Ascending aorta (tissue), 2 donors: ENCODE measurements at regions not wholly inside any gene's neighbourhood (a gene's known extent, or its start where the extent isn't known, plus 50 kb on each side); places are given as distances from the start of the nearest gene placed in this dataset.
"Not testable (repeated sequence)": the region's sequence is repeated elsewhere in the genome, so short reads cannot be mapped to it uniquely, and the experiment has no call there.

Experiments used
- DNase-seq, 2 donors: peaks; one replicate each; pipeline ENCODE4 v3.0.0-alpha.2; 2019; ENCODE audit warnings: low spot score in 2 of 2
- H3K27ac ChIP-seq, 2 donors: fragments of 200-600 bp; sonication (generic); one replicate each; pipeline ENCODE4 v1.5.1; 2016 to 2017; ENCODE audit warnings: mild to moderate bottlenecking in 1 of 2
- H3K27me3 ChIP-seq: fragments of 200-600 bp; sonication (generic); one replicate; pipeline ENCODE4 v1.5.1; 2017
- H3K36me3 ChIP-seq, 2 donors: fragments of 200-600 bp; sonication (generic); one replicate each; pipeline ENCODE4 v1.5.1; 2016
- H3K4me1 ChIP-seq, 2 donors: fragments of 200-600 bp; sonication (generic); one replicate each; pipeline ENCODE4 v1.5.1; 2016 to 2017; ENCODE audit warnings: mild to moderate bottlenecking in 1 of 2
- H3K4me3 ChIP-seq, 2 donors: fragments of 200-600 bp; sonication (generic); one replicate each; pipeline ENCODE4 v1.5.1; 2016 to 2017; ENCODE audit warnings: mild to moderate bottlenecking in 1 of 2
- H3K9me3 ChIP-seq, 2 donors: fragments of 200-600 bp; sonication (generic); one replicate each; pipeline ENCODE4 v1.5.1; 2016
- intact Hi-C: fragments of 100-400 bp; cut with DNase I; formaldehyde crosslinking; loops from one replicate; pipeline ENCODE4 v1.15.1; 2023
- TF ChIP-seq, protein P1 (sequence below), 3 experiments: fragments of 200-600 bp in 2 of 3; fragments of 450-650 bp in 1 of 3; sonication (generic) in 2 of 3; IDR thresholded peaks; one replicate each; pipeline ENCODE4 v1.5.1; 2016 to 2019; ENCODE audit warnings: antibody characterized with exemption in 3 of 3, mild to moderate bottlenecking in 1 of 3, moderate library complexity in 1 of 3

DNA sequence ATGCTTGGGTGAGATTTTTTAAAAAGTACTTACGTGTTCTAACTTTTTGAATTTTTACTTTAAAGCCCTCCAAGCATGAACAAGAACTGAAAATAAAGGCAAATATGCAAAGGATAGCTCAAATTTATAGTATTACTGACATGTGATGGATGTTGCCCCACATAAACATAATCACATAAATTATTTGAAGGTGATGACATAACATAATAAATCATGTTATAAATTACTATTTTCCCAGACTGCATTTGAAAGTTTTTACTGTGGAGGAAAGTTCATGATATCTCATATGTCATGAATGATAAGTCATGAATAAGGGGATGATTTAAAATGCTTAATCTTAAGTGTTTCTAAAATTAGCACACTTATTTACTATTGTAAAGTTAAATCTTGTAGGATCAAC lies 705.7 kb upstream of the SLITRK1 start:
- Histone ChIP-seq H3K27me3 (no peaks in the 10 kb centered on the region), H3K9me3 (no peaks in the 10 kb centered on the region), H3K4me1 (no peaks in the 10 kb centered on the region), H3K4me3 (no peak overlapping the region), H3K27ac (no peak overlapping the region), H3K36me3 (no peaks in the 10 kb centered on the region)
- TF ChIP-seq, protein P1, sequence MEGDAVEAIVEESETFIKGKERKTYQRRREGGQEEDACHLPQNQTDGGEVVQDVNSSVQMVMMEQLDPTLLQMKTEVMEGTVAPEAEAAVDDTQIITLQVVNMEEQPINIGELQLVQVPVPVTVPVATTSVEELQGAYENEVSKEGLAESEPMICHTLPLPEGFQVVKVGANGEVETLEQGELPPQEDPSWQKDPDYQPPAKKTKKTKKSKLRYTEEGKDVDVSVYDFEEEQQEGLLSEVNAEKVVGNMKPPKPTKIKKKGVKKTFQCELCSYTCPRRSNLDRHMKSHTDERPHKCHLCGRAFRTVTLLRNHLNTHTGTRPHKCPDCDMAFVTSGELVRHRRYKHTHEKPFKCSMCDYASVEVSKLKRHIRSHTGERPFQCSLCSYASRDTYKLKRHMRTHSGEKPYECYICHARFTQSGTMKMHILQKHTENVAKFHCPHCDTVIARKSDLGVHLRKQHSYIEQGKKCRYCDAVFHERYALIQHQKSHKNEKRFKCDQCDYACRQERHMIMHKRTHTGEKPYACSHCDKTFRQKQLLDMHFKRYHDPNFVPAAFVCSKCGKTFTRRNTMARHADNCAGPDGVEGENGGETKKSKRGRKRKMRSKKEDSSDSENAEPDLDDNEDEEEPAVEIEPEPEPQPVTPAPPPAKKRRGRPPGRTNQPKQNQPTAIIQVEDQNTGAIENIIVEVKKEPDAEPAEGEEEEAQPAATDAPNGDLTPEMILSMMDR (IDR thresholded peaks at IDR 0.05), result no peak
- intact Hi-C loops, result no loop called here
- no peak for DNase-seq

DNA sequence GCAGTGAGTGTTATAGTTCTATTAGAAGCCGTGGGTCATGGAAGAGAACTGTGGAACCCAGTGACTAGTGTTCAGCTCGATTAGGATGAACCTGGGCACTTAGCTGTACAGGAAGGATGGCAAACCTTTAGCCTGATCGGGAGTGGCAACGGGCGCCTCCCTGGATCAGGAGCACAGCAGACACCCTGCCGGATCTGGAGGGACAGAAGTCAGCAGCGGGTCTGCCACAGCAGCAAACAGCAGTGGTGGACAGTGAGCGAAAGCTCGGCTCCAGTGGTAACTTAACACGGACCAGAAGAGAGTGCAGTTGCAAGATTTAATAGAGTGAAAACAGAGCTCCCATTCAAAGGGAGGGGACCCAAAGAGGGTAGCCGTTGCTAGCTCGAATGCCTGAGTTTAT lies 697.6 kb upstream of the SLITRK1 start:
- H3K27ac ChIP-seq, intact Hi-C loops, H3K36me3 ChIP-seq, DNase-seq, H3K4me3 ChIP-seq, H3K4me1 ChIP-seq, H3K27me3 ChIP-seq, H3K9me3 ChIP-seq: not testable (repeated sequence)

DNA sequence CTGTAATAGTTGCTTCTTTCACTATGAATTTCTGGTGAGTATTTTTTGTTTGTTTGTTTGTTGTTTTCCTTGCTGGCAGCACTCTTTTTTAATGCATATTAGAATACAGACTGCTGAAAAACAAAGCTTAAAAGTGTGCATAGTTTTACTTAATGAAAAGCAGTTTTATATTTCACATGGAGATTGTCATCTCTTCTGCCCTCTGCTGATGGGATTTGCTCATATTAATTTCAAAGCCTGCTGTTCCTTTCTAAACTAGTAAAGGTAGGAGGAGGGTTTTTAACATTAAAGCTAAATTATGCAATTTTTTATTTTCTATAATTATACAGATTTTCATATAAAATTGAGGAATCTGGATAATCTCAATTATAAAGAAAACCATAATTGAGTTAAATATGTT lies 692.6 kb upstream of the SLITRK1 start:
- H3K27ac ChIP-seq, result no peak overlapping the region
- TF ChIP-seq, protein P1 (IDR thresholded peaks at IDR 0.05), result peak in 2 of 3 experiments; percentile 4 to 40
- no peaks in the 10 kb centered on the region for H3K27me3 ChIP-seq
- DNase-seq, result no peak
- H3K4me1 ChIP-seq, result no peaks in the 10 kb centered on the region
- no peak overlapping the region for H3K4me3 ChIP-seq
- H3K36me3 ChIP-seq, result no peaks in the 10 kb centered on the region
- intact Hi-C loops, result no loop called here
- no peaks in the 10 kb centered on the region for H3K9me3 ChIP-seq

DNA sequence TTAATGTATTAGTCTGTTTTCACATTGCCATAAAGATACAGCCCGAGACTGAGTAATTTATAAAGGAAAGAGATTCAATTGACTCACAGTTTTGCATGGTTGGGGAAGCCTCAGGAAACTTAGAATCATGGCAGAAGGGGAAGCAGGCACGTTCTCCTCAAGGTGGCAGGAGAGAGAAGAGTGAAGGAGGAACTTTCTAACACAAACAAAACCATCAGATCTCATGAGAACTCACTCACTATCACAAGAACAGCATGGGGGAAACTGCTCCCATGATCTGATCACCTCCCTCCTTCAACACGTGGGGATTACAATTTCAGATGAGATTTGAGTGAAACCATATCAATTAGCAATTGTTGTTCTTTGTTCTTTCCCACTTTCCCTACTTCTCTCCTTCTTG lies 689.0 kb upstream of the SLITRK1 start:
- H3K4me1 ChIP-seq, result no peaks in the 10 kb centered on the region
- no peak overlapping the region for H3K4me3 ChIP-seq
- intact Hi-C loops, result no loop called here
- H3K27ac ChIP-seq, result no peak overlapping the region
- no peak for DNase-seq
- no peaks in the 10 kb centered on the region for H3K27me3 ChIP-seq
- H3K36me3 ChIP-seq, result no peaks in the 10 kb centered on the region
- H3K9me3 ChIP-seq, result no peaks in the 10 kb centered on the region
- TF ChIP-seq, protein P1 (IDR thresholded peaks at IDR 0.05), result no peak

DNA sequence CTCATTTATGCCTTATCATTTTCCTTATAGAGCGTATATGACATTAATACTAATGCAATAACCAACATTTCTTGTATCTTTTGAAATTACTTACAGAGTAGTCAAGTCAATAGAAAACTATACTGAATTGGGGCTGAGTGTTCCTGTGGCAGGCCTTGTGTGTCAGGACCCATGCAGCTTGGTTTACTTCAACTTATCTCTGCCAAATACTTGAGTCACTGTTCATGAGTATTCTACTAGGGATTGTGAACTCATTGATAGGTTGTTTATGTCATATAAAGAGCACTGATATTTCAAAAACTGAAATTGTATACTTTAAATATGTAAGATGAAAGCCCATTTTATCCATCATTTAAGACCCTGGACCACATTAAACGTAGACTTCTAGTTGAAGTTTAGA lies 688.6 kb upstream of the SLITRK1 start:
- H3K9me3 ChIP-seq, result no peaks in the 10 kb centered on the region
- no peak for DNase-seq
- no peak overlapping the region for H3K27ac ChIP-seq
- H3K27me3 ChIP-seq, result no peaks in the 10 kb centered on the region
- H3K4me3 ChIP-seq, result no peak overlapping the region
- TF ChIP-seq, protein P1 (IDR thresholded peaks at IDR 0.05), result no peak
- no peaks in the 10 kb centered on the region for H3K4me1 ChIP-seq
- no peaks in the 10 kb centered on the region for H3K36me3 ChIP-seq
- intact Hi-C loops, result no loop called here

DNA sequence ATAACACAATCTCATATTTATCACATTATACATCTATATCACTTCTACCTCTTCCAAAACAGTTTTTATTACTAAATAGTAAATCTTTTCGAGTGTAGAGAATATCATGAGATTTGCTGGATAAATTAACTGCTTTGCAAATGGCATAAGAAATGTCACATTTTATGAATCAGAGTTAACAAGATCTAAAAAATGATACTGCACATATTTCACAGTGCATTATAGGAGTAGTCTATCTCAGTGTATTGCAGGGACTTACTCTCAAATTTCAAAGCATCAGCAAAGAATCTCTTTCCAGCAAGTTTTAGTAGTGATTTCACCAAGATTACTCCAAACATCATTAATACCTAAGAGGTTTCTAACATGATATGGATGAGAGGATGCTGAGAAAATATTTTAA lies 687.1 kb upstream of the SLITRK1 start:
- H3K4me3 ChIP-seq, result no peak overlapping the region
- H3K4me1 ChIP-seq, result no peaks in the 10 kb centered on the region
- H3K36me3 ChIP-seq, result no peaks in the 10 kb centered on the region
- H3K9me3 ChIP-seq, result no peaks in the 10 kb centered on the region
- no peak for DNase-seq
- H3K27me3 ChIP-seq, result no peaks in the 10 kb centered on the region
- TF ChIP-seq, protein P1 (IDR thresholded peaks at IDR 0.05), result no peak
- no peak overlapping the region for H3K27ac ChIP-seq
- intact Hi-C loops, result no loop called here
